ENCODE measurements at regions not wholly inside any gene's neighbourhood (a gene's known extent, or its start where the extent isn't known, plus 50 kb on each side); places are given as distances from the start of the nearest gene placed in this dataset.
"Not testable (repeated sequence)": the region's sequence is repeated elsewhere in the genome, so short reads cannot be mapped to it uniquely, and the experiment has no call there.

DNA sequence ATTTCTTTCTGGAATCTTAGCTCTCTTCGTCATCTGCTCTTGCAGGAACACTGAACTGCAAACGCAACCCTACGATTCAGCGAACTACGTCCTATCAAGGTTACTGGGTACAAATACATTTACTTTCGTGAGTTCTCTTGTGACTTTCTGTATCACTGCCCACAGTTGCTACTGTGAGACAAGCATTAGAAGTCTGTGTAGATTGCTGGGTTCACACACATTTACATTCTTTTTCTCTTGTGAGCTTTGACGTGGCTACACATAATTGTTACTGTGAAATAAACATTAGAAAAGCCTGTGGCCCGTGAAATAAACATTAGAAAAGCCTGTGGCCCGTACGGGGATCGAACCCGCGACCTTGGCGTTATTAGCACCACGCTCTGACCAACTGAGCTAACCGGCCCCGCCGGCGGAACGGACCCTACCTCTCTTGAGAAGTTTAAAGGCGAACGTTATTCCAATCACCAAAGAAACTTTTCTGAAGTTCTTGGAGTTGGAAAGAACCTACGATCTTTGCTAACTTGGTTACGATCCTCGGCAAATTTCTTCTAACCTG, 61.2 kb upstream of the ZNF322 start:
- not testable (repeated sequence) for DNase-seq

DNA sequence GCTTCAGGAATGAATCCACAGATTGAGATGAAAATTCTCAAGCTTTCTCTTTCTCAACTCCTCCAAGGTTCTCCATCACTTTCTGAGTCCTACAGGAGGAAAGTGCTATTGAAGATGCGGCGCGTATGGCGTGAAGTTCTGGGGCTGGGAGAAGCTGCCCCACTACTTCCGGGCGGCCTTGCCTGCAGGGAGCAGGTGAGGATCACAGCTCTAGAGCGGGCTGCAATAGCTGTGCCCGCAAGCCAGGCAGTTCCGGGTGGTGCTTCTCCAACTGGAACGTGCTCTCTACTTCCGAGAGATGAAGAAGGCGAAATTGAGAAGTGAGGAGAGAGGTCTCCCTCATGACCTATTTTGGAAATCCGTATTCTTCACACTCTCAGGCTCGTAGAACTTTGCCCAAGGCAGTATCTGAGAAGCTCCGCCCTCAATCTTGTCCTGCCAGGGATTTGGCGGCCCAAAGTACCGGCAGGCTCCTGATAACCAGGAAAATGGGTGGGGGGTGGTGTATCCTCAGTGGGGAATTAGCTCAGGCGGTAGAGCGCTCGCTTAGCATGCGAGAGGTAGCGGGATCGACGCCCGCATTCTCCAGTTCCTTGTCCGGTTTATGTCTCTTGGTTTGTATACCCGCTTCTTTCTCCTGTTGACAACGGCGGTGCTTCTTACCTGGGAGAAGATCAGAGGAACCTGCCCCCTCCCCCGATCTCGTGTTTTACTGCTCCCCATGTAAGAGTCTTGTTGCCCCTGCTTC, 70.6 kb upstream of the ZNF322 start:
- DNase-seq = not testable (repeated sequence)

DNA sequence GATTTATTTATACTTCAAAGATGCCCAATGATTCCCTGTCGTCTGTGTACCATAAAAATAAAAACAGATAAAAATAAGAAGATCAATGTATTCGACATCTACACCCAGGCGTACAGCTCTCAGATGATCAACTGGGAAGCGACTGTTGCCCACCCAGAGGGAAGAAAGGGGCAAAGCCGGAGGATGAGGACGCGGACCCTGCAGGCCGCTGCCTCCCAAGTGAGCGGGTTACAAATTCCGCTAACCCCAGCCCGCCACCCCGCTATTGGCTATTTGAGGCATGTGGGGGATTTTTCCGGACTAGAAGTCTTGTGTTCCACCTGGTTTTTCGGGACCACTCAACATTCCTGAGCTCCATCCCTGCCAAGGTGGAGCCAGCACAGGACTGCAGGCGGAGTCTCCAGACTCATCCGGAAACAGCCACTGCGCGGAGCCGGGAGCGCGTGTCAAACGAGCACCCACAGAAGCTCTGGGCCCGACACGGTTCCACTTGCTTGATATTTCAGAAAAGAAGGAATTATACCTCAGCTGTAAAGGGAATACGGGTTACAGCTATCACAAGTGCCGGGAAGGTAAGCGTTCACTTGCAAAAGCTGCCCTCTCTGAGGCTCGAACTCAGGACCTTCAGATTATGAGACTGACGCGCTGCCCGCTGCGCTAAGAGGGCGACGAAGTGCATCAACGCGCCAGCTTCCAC, 75.4 kb upstream of the ZNF322 start:
- not testable (repeated sequence) for DNase-seq

DNA sequence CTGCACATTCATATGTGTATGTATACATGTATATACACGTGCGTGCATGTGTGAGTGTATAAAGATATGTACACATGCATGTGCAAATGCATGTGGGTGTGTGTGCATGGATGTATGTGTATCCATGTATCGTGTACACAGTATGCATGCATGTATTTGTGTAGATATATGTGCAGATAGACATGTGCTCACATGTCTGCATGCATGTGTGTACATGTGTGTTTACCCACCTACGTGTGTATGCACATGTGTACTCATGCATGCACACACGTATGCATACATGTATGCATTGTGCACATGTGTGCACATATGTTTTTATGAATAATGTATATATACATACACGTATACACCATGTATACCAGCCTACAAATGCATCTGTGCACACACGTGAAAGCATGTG, 80.3 kb upstream of the ZNF322 start:
- no peak for DNase-seq

DNA sequence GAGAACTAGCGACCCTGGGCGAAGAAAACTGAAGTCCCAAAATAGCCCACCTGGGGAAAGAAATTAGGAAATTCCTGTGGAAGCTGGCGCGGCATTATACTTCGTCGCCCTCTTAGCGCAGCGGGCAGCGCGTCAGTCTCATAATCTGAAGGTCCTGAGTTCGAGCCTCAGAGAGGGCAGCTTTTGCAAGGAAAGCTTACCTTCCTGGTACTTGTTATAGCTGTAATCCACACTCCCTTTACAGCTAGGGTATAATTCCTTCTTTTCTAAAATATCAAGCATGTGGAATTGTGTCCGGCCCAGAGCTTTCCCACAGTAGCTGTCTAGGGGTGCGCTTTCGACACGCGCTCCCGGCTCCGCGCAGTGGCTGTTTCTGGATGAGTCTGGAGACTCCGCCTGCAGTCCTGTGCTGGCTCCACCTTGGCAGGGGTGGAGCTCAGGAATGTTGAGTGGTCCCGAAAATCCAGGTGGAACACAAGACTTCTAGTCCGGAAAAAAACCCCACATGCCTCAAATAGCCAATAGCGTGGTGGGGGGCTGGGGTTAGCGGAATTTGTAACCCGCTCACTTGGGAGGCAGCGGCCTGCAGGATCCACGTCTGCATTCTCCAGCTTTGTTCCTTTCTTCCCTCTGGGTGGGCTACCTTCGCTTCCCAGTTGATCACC, 83.7 kb upstream of the ZNF322 start:
- no peak for DNase-seq

DNA sequence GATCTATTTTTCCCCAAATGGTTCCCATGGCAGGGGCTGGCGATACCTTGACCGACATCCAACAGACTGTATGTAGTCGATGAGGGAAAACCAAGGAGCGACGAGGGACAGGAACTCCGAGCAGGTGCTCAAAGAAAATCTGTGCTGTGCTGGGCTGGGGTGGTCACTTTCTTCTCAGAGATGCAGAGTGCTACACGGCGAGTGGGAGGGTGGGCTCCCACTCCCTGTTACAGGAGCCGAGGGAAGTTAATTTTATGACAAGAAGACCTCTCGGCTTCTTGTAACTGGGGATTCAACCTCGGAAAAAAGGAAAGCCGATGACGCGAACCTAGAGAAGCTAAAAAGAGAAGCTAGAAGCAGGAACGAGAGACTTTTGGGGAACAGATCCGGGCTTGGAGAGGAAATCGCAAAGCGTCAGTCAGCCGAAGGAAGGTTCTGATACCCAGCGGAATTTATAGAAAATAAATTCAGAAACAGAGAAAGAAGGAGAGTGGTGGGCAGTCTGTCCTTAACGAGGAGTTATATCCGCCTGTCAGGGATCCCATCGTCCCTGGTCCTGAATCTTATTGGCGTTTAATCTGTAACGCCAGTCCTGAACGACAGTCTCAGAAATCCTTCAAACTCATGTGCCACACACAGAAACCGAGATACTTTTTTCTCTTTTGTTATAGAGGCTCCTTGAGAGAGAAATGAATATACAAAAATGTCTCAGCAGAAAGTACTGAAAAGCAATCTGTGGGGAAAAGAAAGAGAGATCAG, 84.6 kb upstream of the ZNF322 start:
- DNase-seq = no peak

DNA sequence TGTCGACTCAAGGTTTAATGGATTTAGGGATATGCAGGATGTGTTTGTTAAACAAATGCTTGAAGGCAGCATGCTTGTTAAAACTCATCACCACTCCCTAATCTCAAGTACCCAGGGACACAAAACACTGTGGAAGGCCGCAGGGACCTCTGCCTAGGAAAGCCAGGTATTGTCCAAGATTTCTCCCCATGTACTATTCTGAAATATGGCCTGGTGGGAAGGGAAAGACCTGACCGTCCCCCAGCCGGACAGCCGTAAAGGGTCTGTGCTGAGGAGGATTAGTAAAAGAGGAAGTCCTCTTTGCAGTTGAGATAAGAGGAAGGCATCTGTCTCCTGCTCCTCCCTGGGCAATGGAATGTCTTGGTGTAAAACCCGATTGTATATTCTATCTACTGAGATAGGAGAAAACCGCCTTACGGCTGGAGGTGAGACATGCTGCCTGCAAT, 85.3 kb upstream of the ZNF322 start:
- not testable (repeated sequence) for DNase-seq

DNA sequence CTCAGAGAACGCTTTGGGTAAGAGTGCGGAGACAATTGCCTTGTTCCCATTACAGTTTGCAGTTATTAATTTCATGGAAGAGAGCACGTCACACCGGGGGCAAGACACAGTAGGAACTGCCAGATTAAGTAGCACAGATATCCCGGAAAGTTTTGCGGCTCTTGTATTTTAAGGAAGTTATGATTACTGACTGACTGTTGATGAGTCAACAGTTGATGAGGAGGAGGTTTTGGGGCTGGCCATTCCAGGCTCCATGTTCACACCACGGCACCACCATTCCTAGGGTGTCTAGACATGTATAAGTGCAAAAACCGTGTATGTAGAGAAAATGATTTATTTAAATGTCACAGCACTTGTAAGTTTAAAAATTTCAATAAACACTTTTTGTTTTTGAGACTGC, 86.4 kb upstream of the ZNF322 start:
- DNase-seq = not testable (repeated sequence)

DNA sequence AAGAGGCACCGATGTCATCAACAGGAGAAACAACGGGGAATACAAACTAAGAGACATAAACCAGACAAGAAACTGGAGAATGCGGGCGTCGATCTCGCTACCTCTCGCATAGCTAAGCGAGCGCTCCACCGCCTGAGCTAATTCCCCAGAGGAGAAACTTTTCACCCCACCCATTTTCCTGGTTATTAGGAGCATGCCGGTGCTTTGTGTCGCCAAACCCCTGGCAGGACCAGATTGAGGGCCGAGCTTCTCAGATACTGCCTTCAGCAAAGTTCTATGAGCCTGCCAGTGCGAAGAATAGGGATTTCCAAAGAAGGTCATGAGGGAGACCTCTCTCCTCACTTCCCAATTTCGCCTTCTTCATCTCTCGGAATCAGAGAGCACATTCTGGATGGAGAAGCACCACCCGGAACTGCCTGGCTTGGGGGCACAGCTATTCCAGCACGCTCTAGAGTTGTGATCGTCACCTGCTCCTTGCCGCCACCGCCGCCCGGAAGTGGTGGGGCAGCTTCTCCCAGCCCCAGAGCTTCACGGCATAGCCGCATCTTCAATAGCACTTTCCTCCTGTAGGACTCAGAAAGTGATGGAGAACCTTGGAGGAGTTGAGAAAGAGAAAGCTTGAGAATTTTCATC, 89.7 kb upstream of the ZNF322 start:
- DNase-seq = not testable (repeated sequence)

DNA sequence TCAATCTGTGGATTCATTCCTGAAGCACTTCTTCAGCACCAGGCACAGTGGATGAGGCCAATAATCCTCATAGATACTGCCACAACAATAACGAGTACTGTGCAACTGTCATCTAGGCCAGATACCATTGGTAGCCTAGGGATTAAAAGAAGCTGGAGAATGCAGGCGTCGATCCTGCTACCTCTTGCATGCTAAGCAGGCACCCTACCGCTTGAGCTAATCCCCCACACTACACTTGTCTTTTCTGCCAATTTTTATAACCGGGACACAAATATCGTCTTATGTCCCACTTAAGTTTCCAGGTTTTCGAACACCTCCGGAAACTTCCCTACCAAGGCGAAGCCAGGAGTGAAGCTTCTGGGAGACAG, 90.2 kb upstream of the ZNF322 start:
- not testable (repeated sequence) for DNase-seq

DNA sequence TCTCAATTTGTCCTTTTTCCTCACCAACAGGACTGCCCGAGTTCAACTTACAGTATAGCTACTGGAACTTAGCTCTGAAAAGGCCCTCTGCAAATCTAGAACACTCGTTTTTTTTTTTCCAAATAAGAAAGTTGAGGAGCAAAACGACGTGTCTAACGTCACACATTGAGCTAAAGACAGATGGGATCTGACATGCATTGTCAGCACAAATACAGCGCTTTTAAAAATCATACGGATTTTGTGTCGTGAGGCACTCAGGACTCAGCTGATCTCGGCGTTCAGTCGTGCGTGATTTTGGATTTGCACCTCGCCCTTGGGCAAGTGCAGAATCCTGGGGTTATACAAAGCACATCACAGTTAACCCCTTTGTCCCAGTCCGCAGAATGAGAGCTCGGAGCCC, 94.7 kb upstream of the ZNF322 start:
- DNase-seq = no peak

DNA sequence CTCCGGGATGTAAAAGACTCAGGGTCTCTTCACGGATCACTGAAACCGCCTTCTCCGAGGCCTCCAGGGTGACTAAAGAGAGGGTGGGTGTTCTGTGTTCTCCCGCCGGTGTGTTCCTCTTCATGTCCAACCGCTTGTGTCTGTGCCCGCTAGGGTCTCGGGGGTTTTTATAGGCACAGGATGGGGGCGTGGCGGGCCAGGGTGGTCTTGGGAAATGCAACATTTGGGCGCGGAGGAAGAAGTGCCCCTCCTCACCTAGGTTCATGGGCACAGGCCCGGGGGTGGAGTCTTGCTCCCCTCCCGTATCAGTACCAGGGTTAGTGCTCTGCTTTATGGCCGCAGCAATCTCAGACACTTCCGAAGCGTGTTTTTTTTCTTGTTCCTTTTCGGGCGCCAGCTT, 95.3 kb upstream of the ZNF322 start:
- not testable (repeated sequence) for DNase-seq

DNA sequence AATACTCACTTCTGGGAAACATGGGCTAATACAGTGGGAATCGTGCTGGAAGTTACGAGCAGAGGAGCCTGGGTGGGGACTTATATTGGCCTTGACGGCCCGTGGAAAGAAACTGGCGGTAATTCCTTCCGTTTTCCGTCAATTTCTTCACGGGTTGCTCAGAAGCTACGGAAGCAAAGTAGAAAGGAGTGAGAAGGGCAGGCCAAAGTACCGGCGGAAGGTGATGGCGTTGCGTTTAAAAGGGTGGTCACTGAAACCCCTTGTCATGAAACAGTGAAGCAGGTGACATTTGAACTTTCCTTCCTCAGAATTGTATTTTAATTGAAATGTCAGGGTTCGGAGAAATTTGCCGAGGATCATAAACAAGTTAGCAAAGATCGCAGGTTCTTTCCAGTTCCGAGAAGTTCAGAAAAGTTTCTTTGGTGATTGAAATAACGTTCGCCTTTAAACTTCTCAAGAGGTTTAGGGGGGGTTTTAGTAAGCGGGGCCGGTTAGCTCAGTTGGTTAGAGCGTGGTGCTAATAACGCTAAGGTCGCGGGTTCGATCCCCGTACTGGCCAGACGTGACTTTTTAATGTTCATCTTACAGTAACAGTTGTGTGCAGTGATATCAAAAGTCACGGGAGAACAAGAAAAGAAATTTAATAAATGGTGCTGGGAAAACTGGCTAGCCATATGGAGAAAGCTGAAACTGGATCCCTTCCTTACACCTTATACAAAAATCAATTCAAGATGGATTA, 96.7 kb upstream of the ZNF322 start:
- not testable (repeated sequence) for DNase-seq

DNA sequence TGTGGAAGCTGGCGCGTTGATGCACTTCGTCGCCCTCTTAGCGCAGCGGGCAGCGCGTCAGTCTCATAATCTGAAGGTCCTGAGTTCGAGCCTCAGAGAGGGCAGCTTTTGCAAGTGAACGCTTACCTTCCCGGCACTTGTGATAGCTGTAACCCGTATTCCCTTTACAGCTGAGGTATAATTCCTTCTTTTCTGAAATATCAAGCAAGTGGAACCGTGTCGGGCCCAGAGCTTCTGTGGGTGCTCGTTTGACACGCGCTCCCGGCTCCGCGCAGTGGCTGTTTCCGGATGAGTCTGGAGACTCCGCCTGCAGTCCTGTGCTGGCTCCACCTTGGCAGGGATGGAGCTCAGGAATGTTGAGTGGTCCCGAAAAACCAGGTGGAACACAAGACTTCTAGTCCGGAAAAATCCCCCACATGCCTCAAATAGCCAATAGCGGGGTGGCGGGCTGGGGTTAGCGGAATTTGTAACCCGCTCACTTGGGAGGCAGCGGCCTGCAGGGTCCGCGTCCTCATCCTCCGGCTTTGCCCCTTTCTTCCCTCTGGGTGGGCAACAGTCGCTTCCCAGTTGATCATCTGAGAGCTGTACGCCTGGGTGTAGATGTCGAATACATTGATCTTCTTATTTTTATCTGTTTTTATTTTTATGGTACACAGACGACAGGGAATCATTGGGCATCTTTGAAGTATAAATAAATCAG, 106.8 kb upstream of the ZNF322 start:
- not testable (repeated sequence) for DNase-seq

DNA sequence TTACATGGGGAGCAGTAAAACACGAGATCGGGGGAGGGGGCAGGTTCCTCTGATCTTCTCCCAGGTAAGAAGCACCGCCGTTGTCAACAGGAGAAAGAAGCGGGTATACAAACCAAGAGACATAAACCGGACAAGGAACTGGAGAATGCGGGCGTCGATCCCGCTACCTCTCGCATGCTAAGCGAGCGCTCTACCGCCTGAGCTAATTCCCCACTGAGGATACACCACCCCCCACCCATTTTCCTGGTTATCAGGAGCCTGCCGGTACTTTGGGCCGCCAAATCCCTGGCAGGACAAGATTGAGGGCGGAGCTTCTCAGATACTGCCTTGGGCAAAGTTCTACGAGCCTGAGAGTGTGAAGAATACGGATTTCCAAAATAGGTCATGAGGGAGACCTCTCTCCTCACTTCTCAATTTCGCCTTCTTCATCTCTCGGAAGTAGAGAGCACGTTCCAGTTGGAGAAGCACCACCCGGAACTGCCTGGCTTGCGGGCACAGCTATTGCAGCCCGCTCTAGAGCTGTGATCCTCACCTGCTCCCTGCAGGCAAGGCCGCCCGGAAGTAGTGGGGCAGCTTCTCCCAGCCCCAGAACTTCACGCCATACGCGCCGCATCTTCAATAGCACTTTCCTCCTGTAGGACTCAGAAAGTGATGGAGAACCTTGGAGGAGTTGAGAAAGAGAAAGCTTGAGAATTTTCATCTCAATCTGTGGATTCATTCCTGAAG, 111.6 kb upstream of the ZNF322 start:
- DNase-seq = not testable (repeated sequence)

DNA sequence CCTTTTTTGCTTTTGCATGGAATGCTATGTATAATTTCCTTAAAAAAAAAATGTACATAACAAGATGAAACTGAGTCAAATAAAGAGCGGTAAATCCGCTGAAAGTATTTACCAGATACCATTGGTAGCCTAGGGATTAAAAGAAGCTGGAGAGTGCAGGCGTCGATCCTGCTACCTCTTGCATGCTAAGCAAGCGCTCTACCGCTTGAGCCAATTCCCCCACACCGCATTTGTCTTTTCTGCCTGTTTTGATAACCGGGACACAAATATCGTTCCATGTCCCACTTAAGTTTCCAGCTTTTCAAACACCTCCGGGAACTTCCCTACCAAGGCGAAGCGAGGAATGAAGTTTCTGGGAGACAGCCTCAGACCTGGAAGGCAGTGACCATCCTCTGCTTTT, 113.9 kb upstream of the ZNF322 start:
- not testable (repeated sequence) for DNase-seq

DNA sequence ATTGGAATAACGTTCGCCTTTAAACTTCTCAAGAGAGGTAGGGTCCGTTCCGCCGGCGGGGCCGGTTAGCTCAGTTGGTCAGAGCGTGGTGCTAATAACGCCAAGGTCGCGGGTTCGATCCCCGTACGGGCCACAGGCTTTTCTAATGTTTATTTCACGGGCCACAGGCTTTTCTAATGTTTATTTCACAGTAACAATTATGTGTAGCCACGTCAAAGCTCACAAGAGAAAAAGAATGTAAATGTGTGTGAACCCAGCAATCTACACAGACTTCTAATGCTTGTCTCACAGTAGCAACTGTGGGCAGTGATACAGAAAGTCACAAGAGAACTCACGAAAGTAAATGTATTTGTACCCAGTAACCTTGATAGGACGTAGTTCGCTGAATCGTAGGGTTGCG, 121.0 kb upstream of the ZNF322 start:
- not testable (repeated sequence) for DNase-seq

DNA sequence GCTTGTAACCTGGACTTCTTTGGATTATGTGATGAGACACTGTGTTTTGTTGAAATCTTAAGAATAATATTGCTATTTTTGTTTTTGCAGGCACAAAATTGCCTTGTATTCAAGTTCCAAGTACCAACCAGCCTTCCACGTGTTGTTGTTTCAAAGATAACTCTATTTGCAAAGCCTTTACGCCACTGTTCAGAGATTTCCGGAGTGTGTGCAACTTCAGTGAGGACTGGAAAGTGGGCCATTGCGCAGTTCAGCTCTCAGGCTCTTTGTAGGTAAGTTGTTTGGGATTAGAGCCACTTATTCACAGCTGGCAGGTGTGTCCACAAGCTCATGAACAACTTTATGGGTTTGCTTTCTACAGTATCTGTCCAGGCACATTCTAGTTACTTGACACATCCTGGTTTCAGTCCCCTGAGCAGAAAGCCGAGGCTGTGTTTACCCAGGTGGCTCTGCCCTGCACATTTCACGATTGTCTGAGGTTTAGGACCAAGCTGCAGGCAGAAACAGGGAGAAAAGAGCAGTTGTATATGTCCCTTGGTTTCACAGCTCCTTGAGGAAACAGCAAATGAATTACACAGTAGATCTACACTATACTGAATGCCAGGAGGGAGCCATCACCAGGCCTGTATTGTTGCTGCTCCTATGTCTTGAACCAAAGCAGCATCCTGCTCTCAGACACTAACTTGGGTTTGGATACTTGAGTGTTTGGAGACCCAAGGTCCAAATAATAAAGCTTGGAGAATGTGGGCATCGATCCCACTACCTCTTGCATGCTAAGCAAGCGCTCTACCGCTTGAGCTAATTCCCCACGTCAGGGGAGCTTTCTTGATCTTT, 136.1 kb upstream of the ZNF322 start:
- DNase-seq = not testable (repeated sequence)
